A549 (cell line): ENCODE measurements at regions not wholly inside any gene's neighbourhood (a gene's known extent, or its start where the extent isn't known, plus 50 kb on each side); places are given as distances from the start of the nearest gene placed in this dataset.

Experiments used
- ATAC-seq, 2 experiments: fragments of 200-7000 bp in 1 of 2; fragments of >200 bp in 1 of 2; cut with Nextera tagmentation in 1 of 2; cut with Tn5 transposase in 1 of 2; 3 replicates each; pipeline versions ENCODE4 v1.8.0 to v1.9.1; 2018 to 2020; ENCODE audit warnings: mild to moderate bottlenecking in 1 of 2, moderate library complexity in 1 of 2
- CTCF ChIA-PET: fragments of 300-600 bp; sonication (Branson Sonifier 250); formaldehyde crosslinking; extraction: SDS; loops from one replicate; lab custom pipeline; 2021; ENCODE audit warnings: antibody characterized with exemption, inconsistent platforms; lab: Yijun Ruan, JAX
- POLR2A ChIA-PET: fragments of 350-600 bp; formaldehyde crosslinking; extraction: SDS; loops from one replicate; lab custom pipeline; 2021; ENCODE audit warnings: antibody characterized with exemption, inconsistent platforms; lab: Yijun Ruan, JAX
- DNase-seq, 2 experiments: peaks; one replicate each; pipeline versions ENCODE4 v3.0.0 to v3.0.0-alpha.2; 2011 to 2016; ENCODE audit warnings: low read depth in 1 of 2, low spot score in 1 of 2
- FAIRE-seq: peaks from 2 replicates; lab custom pipeline; 2011; peaks lifted over from hg19 to GRCh38; lab: Jason Lieb, UNC
- H3K27ac ChIP-seq, 2 experiments: fragments of >200 bp; sonication (Bioruptor Twin); formaldehyde crosslinking; 3 replicates each; pipeline ENCODE4 v1.5.1; 2016 to 2017
- H3K4me1 ChIP-seq: fragments of >200 bp; sonication (Bioruptor Twin); formaldehyde crosslinking; 3 replicates; pipeline ENCODE4 v1.6.1; 2016
- H3K4me2 ChIP-seq: fragments of >200 bp; sonication (Bioruptor Twin); formaldehyde crosslinking; 3 replicates; pipeline ENCODE4 v1.6.1; 2016
- H3K4me3 ChIP-seq: fragments of >200 bp; sonication (Bioruptor Twin); formaldehyde crosslinking; 3 replicates; pipeline ENCODE4 v1.5.1; 2016
- H3K9me3 ChIP-seq: fragments of >200 bp; sonication (Bioruptor Twin); formaldehyde crosslinking; 3 replicates; pipeline ENCODE4 v1.6.1; 2016
- CEBPB ChIP-seq, 2 experiments: fragments of >200 bp in 1 of 2; sonication (Bioruptor Twin) in 1 of 2; formaldehyde crosslinking in 1 of 2; IDR thresholded peaks; 2 replicates each; pipeline ENCODE4 v1.6.1; 2012 to 2016
- EHF ChIP-seq: fragments of 250-450 bp; sonication (Bioruptor Pico); IDR thresholded peaks from 2 replicates; pipeline ENCODE4 v1.5.0; 2020; ENCODE audit warnings: mild to moderate bottlenecking
- EHMT2 ChIP-seq: fragments of 200-600 bp; sonication (generic); IDR thresholded peaks from 2 replicates; pipeline ENCODE4 v1.6.1; 2016; ENCODE audit warnings: antibody characterized with exemption, low read depth, mild to moderate bottlenecking, moderate library complexity
- ESRRA ChIP-seq: fragments of 150-350 bp; IDR thresholded peaks from 2 replicates; pipeline ENCODE4 v1.6.1; 2014; ENCODE audit warnings: mild to moderate bottlenecking, low read length, borderline replicate concordance
- FOXS1 ChIP-seq: fragments of 250-450 bp; sonication (Bioruptor Pico); IDR thresholded peaks from 2 replicates; pipeline ENCODE4 v1.5.0; 2020; ENCODE audit warnings: mild to moderate bottlenecking, moderate library complexity
- HDAC2 ChIP-seq: fragments of 200-600 bp; sonication (generic); IDR thresholded peaks from 2 replicates; pipeline ENCODE4 v1.6.1; 2016
- HOXB13 ChIP-seq: fragments of 250-450 bp; sonication (Bioruptor Pico); IDR thresholded peaks from 2 replicates; pipeline ENCODE4 v1.5.0; 2020; ENCODE audit warnings: low read depth, mild to moderate bottlenecking, moderate library complexity
- HOXB5 ChIP-seq: fragments of 250-450 bp; sonication (Bioruptor Pico); IDR thresholded peaks from 2 replicates; pipeline ENCODE4 v1.5.0; 2020; ENCODE audit warnings: mild to moderate bottlenecking, moderate library complexity
- JUN ChIP-seq, 2 experiments: fragments of >200 bp; sonication (Bioruptor Twin); formaldehyde crosslinking; IDR thresholded peaks; 2 replicates in 1 of 2; 3 replicates in 1 of 2; pipeline ENCODE4 v1.6.1; 2016 to 2017
- JUNB ChIP-seq: fragments of >200 bp; sonication (Bioruptor Twin); formaldehyde crosslinking; IDR thresholded peaks from 2 replicates; pipeline ENCODE4 v1.6.1; 2016
- MAFK ChIP-seq: fragments of 450-650 bp; IDR thresholded peaks from 2 replicates; pipeline ENCODE4 v1.6.1; 2014; ENCODE audit not compliant: partially characterized antibody
- MAZ ChIP-seq: fragments of 150-350 bp; IDR thresholded peaks from 2 replicates; pipeline ENCODE4 v1.6.1; 2014; ENCODE audit warnings: antibody characterized with exemption, low read depth, low read length, borderline replicate concordance
- NFE2L2 ChIP-seq: fragments of 150-350 bp; conservative IDR thresholded peaks from 2 replicates; pipeline ENCODE4 v1.6.1; 2014; ENCODE audit warnings: low read length
- NPAS2 ChIP-seq: fragments of 250-450 bp; sonication (Bioruptor Pico); IDR thresholded peaks from 2 replicates; pipeline ENCODE4 v1.8.0; 2022; ENCODE audit warnings: mild to moderate bottlenecking, moderate library complexity, borderline replicate concordance
- NR3C1 ChIP-seq: fragments of >200 bp; sonication (Bioruptor Twin); formaldehyde crosslinking; IDR thresholded peaks from 3 replicates; pipeline ENCODE4 v1.6.1; 2017
- POLR2A ChIP-seq: IDR thresholded peaks from 2 replicates; pipeline ENCODE4 v1.6.1; 2012; ENCODE audit warnings: mild to moderate bottlenecking, low read length
- POLR2AphosphoS2 ChIP-seq: conservative IDR thresholded peaks from 2 replicates; pipeline ENCODE4 v1.6.1; 2012; ENCODE audit warnings: low read length, improper control_type of control experiment, inconsistent platforms
- RARB ChIP-seq: fragments of 250-450 bp; sonication (Bioruptor Pico); IDR thresholded peaks from 2 replicates; pipeline ENCODE4 v1.8.0; 2021; ENCODE audit warnings: mild to moderate bottlenecking, moderate library complexity
- SREBF2 ChIP-seq: fragments of 450-650 bp; IDR thresholded peaks from 2 replicates; pipeline ENCODE4 v1.6.1; 2014; ENCODE audit warnings: mild to moderate bottlenecking, moderate library complexity
- TP53 ChIP-seq: fragments of 250-450 bp; sonication (Bioruptor Pico); IDR thresholded peaks from 2 replicates; pipeline ENCODE4 v1.5.0; 2021; ENCODE audit warnings: mild to moderate bottlenecking, moderate library complexity
- ZC3H11A ChIP-seq: fragments of 450-650 bp; IDR thresholded peaks from 2 replicates; pipeline ENCODE4 v1.6.1; 2014; ENCODE audit warnings: antibody characterized with exemption, mild to moderate bottlenecking
- WGBS: methylation state at CpG from one replicate; pipeline ENCODE4 v1.1.6; 2017; ENCODE audit errors: missing lambda C conversion rate; 5-methylcytosine and 5-hydroxymethylcytosine counted together
- TF ChIP-seq, protein P1 (sequence below): IDR thresholded peaks from 2 replicates; pipeline ENCODE4 v1.6.1; 2012; ENCODE audit warnings: low read depth, borderline replicate concordance
- TF ChIP-seq, protein P2 (sequence below): fragments of >200 bp; sonication (Bioruptor Twin); formaldehyde crosslinking; IDR thresholded peaks from 2 replicates; pipeline ENCODE4 v1.6.1; 2016
- TF ChIP-seq, protein P3 (sequence below): fragments of 250-450 bp; sonication (Bioruptor Pico); IDR thresholded peaks from 2 replicates; pipeline ENCODE4 v1.5.0; 2020; ENCODE audit warnings: low read depth, mild to moderate bottlenecking, moderate library complexity
- TF ChIP-seq, protein P4 (sequence below): fragments of 250-450 bp; sonication (Bioruptor Pico); IDR thresholded peaks from 2 replicates; pipeline ENCODE4 v1.5.0; 2021; ENCODE audit warnings: mild to moderate bottlenecking, moderate library complexity, borderline replicate concordance

DNA sequence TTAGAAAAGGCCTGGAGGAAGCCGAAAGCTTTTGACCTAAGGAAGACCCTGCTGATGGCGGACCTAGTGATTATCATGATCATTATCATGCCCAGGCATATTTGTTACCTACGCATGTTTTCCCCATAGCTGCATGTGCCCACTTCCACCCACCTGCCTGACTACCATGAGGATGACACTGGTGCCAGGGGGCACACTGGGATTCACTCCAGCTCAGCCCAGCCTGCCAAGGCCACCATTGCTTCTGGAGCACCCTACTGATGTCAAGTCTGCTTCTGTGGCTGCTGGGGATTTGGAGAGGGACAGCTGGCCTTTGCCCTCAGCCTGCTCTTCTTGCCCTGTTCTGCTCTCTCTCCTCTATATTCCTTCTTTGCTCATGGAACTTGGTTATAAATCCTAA is 124.7 kb upstream of the NALF2 start:
- Histone ChIP-seq H3K27ac (no peak overlapping the region), H3K4me1 (no peaks in the 10 kb centered on the region), H3K9me3 (no peaks in the 10 kb centered on the region), H3K4me2 (no peak overlapping the region), H3K4me3 (no peak overlapping the region)
- WGBS: 37% methylated on average over 3 of the region's 3 CpGs
- no peak for ATAC-seq
- DNase-seq: no peak
- POLR2A ChIA-PET: no interaction called here
- no peak for FAIRE-seq
- TF ChIP-seq POLR2AphosphoS2: no peak
- TF ChIP-seq ZC3H11A: no peak
- TF ChIP-seq MAFK: no peak
- no peak for TF ChIP-seq JUN (IDR thresholded peaks at IDR 0.05)
- TF ChIP-seq, protein P1, sequence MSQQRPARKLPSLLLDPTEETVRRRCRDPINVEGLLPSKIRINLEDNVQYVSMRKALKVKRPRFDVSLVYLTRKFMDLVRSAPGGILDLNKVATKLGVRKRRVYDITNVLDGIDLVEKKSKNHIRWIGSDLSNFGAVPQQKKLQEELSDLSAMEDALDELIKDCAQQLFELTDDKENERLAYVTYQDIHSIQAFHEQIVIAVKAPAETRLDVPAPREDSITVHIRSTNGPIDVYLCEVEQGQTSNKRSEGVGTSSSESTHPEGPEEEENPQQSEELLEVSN: no peak
- TF ChIP-seq, protein P2, sequence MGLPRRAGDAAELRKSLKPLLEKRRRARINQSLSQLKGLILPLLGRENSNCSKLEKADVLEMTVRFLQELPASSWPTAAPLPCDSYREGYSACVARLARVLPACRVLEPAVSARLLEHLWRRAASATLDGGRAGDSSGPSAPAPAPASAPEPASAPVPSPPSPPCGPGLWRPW: no peak
- TF ChIP-seq NR3C1: no peak
- TF ChIP-seq RARB: no peak
- TF ChIP-seq EHF (CRISPR knock-in tag): no peak
- no peak for TF ChIP-seq EHMT2
- TF ChIP-seq NFE2L2: no peak
- no peak for TF ChIP-seq TP53 (CRISPR knock-in tag)
- TF ChIP-seq HOXB13 (CRISPR knock-in tag): no peak
- TF ChIP-seq HDAC2: no peak
- no peak for TF ChIP-seq SREBF2
- TF ChIP-seq HOXB5: no peak
- no peak for TF ChIP-seq ESRRA
- TF ChIP-seq POLR2A: no peak
- TF ChIP-seq FOXS1: no peak
- CTCF ChIA-PET: no interaction called here

DNA sequence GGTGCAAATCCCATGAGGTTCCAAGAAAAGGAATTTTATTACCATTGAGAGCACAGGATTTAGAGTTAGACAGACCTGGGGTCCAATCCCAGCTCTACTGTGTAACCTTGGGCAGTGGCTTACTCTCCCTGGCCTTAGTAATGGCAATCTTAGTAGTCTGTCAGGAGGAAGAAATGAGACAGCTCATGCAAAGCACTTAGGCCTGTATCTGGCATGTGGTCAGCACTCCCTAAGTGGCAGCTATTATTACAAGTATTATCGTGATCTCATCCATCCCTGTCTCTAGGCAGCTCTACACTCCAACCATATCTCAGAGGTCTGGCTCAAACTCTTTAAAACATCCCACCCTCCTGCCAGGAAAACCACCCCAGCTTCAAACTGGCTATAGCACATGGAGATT is 129.6 kb upstream of the NALF2 start:
- DNase-seq: no peak
- ATAC-seq: no peak
- no peak overlapping the region for H3K4me2 ChIP-seq
- CTCF ChIA-PET: interaction anchor here (0.6 to 5.0 kb wide), 3 partner anchors 13 to 1352 kb away, joined by 3 to 22 read pairs (median 3); no protein-coding TSS in a partner anchor
- H3K27ac ChIP-seq: no peak overlapping the region
- POLR2A ChIA-PET: no interaction called here
- H3K4me1 ChIP-seq: no peaks in the 10 kb centered on the region
- no peak for FAIRE-seq
- no peaks in the 10 kb centered on the region for H3K9me3 ChIP-seq
- TF ChIP-seq MAZ (no peak), ESRRA (no peak), JUN (IDR thresholded peaks at IDR 0.05) (no peak), TP53 (CRISPR knock-in tag) (no peak), CEBPB (IDR thresholded peaks at IDR 0.05) (no peak)
- TF ChIP-seq, protein P3, sequence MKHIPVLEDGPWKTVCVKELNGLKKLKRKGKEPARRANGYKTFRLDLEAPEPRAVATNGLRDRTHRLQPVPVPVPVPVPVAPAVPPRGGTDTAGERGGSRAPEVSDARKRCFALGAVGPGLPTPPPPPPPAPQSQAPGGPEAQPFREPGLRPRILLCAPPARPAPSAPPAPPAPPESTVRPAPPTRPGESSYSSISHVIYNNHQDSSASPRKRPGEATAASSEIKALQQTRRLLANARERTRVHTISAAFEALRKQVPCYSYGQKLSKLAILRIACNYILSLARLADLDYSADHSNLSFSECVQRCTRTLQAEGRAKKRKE (CRISPR knock-in tag): no peak
- WGBS: no CpG with 5 or more reads among the region's 1 CpG
- H3K4me3 ChIP-seq: no peak overlapping the region

DNA sequence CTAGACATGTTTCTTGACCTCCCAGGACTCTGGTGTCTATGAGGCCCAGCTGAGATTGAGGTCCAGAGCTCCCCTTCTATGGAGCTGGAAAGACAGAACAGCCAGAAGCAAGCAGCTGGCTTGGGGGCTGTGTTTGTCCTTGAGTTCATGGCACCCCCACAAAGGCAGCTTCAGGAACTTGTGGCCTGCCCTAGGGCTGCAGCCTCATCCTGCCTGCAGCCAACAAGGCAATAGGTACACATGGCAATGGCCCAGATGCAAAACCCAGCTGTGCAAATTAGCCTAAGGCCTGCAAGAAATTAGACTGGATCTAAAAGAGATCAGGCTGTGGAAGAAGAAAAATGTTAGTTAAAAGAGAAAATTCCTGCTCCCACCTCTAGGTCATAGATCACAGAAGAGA is 131.7 kb upstream of the NALF2 start:
- FAIRE-seq: no peak
- no peaks in the 10 kb centered on the region for H3K9me3 ChIP-seq
- no peak for ATAC-seq
- POLR2A ChIA-PET: no interaction called here
- no peaks in the 10 kb centered on the region for H3K4me1 ChIP-seq
- no peak overlapping the region for H3K4me3 ChIP-seq
- H3K27ac ChIP-seq: no peak overlapping the region
- no peak overlapping the region for H3K4me2 ChIP-seq
- CTCF ChIA-PET: interaction anchor here (1.9 to 5.0 kb wide), 2 partner anchors 9 to 15 kb away, joined by 5 to 22 read pairs; no protein-coding TSS in a partner anchor
- no peak for TF ChIP-seq NPAS2 (CRISPR knock-in tag)
- no peak for TF ChIP-seq JUNB
- TF ChIP-seq, protein P4, sequence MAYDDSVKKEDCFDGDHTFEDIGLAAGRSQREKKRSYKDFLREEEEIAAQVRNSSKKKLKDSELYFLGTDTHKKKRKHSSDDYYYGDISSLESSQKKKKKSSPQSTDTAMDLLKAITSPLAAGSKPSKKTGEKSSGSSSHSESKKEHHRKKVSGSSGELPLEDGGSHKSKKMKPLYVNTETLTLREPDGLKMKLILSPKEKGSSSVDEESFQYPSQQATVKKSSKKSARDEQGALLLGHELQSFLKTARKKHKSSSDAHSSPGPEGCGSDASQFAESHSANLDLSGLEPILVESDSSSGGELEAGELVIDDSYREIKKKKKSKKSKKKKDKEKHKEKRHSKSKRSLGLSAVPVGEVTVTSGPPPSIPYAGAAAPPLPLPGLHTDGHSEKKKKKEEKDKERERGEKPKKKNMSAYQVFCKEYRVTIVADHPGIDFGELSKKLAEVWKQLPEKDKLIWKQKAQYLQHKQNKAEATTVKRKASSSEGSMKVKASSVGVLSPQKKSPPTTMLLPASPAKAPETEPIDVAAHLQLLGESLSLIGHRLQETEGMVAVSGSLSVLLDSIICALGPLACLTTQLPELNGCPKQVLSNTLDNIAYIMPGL (CRISPR knock-in tag): no peak
- no peak for DNase-seq
